GOT3 (cell line): ENCODE measurements at regions not wholly inside any gene's neighbourhood (a gene's known extent, or its start where the extent isn't known, plus 50 kb on each side); places are given as distances from the start of the nearest gene placed in this dataset.
"Not testable (repeated sequence)": the region's sequence is repeated elsewhere in the genome, so short reads cannot be mapped to it uniquely, and the experiment has no call there.

Experiments
- DNase-seq: peaks from one replicate; lab custom pipeline; 2025; ENCODE audit warnings: mixed read lengths; lab: John Stamatoyannopoulos, UW

- peak; percentile 64 for DNase-seq
Measured at GRCh38 chr2:216775043-216775453, 79.7 kb upstream of the IGFBP5 start.

GRCh38 chr2:216774620-216775019 lies 79.3 kb upstream of the IGFBP5 start:
- peak; percentile 64 for DNase-seq

GRCh38 chr2:216774180-216774579 lies 78.8 kb upstream of the IGFBP5 start:
- DNase-seq, result no peak

- DNase-seq, result no peak
Measured at GRCh38 chr2:216773072-216773471, 77.7 kb upstream of the IGFBP5 start.

GRCh38 chr2:216770717-216771116 lies 75.4 kb upstream of the IGFBP5 start:
- DNase-seq, result no peak

GRCh38 chr2:216770050-216770449 lies 74.7 kb upstream of the IGFBP5 start:
- no peak for DNase-seq

- no peak for DNase-seq
Measured at GRCh38 chr2:216769626-216770025, 74.3 kb upstream of the IGFBP5 start.

- DNase-seq, result no peak
Measured at GRCh38 chr2:216768908-216769411, 73.6 kb upstream of the IGFBP5 start.

GRCh38 chr2:216765761-216766262 lies 70.5 kb upstream of the IGFBP5 start:
- DNase-seq, result no peak

GRCh38 chr2:216763396-216763795 lies 68.0 kb upstream of the IGFBP5 start:
- no peak for DNase-seq

- no peak for DNase-seq
Measured at GRCh38 chr2:216761809-216762208, 66.5 kb upstream of the IGFBP5 start.

- no peak for DNase-seq
Measured at GRCh38 chr2:216761133-216761532, 65.8 kb upstream of the IGFBP5 start.

GRCh38 chr2:216758256-216759155 lies 63.2 kb upstream of the IGFBP5 start:
- DNase-seq, result no peak

- no peak for DNase-seq
Measured at GRCh38 chr2:216757532-216757931, 62.2 kb upstream of the IGFBP5 start.

- DNase-seq, result no peak
Measured at GRCh38 chr2:216756435-216756834, 61.1 kb upstream of the IGFBP5 start.

GRCh38 chr2:216754812-216755211 lies 59.5 kb upstream of the IGFBP5 start:
- DNase-seq, result no peak

GRCh38 chr2:216754336-216754735 lies 59.0 kb upstream of the IGFBP5 start:
- DNase-seq, result no peak

- no peak for DNase-seq
Measured at GRCh38 chr2:216752855-216753505, 57.6 kb upstream of the IGFBP5 start.

- DNase-seq, result not testable (repeated sequence)
Measured at GRCh38 chr2:216750750-216751149, 55.4 kb upstream of the IGFBP5 start.

GRCh38 chr2:216746268-216746667 lies 50.9 kb upstream of the IGFBP5 start:
- DNase-seq, result not testable (repeated sequence)

- no peak for DNase-seq
Measured at GRCh38 chr2:216745453-216745852, 50.1 kb upstream of the IGFBP5 start.
